Trophoblast cell (in vitro differentiated cells and primary cell): ENCODE measurements at regions not wholly inside any gene's neighbourhood (a gene's known extent, or its start where the extent isn't known, plus 50 kb on each side); places are given as distances from the start of the nearest gene placed in this dataset.

Source experiments
- DNase-seq, 2 donors: peaks; one replicate each; pipeline ENCODE4 v3.0.0-alpha.2; 2016
- H2AFZ ChIP-seq: 2 replicates; pipeline ENCODE4 v1.6.1; 2013; ENCODE audit warnings: low read length, moderate library complexity, mild to moderate bottlenecking; ENCODE audit not compliant: insufficient read depth, poor library complexity
- H2AK5ac ChIP-seq: 2 replicates; pipeline ENCODE4 v1.6.1; 2013; ENCODE audit warnings: mild to moderate bottlenecking, low read length
- H2BK120ac ChIP-seq: 2 replicates; pipeline ENCODE4 v1.6.1; 2013; ENCODE audit warnings: low read length, mild to moderate bottlenecking, moderate library complexity; ENCODE audit not compliant: insufficient read depth, poor library complexity
- H2BK12ac ChIP-seq: 2 replicates; pipeline ENCODE4 v1.6.1; 2013; ENCODE audit warnings: mild to moderate bottlenecking, low read length, moderate library complexity
- H2BK5ac ChIP-seq: 2 replicates; pipeline ENCODE4 v1.6.1; 2013; ENCODE audit warnings: low read length, low read depth, moderate library complexity, mild to moderate bottlenecking; ENCODE audit not compliant: poor library complexity
- H3K14ac ChIP-seq: 2 replicates; pipeline ENCODE4 v1.6.1; 2013; ENCODE audit warnings: mild to moderate bottlenecking, low read length
- H3K18ac ChIP-seq: 2 replicates; pipeline ENCODE4 v1.6.1; 2013; ENCODE audit warnings: mild to moderate bottlenecking, low read length
- H3K23ac ChIP-seq: 2 replicates; pipeline ENCODE4 v1.6.1; 2013; ENCODE audit warnings: low read length
- H3K27ac ChIP-seq: 2 replicates; pipeline ENCODE4 v1.5.1; 2013; ENCODE audit warnings: low read depth, mild to moderate bottlenecking, inconsistent platforms, low read length, moderate library complexity
- H3K27me3 ChIP-seq: 2 replicates; pipeline ENCODE4 v1.6.1; 2013; ENCODE audit warnings: inconsistent platforms, mild to moderate bottlenecking, low read length, moderate library complexity; ENCODE audit not compliant: insufficient read depth
- H3K36me3 ChIP-seq, 2 experiments: 1 replicate in 1 of 2; 2 replicates in 1 of 2; pipeline ENCODE4 v1.6.1; 2013; ENCODE audit warnings: low read length in 2 of 2, mild to moderate bottlenecking in 2 of 2, moderate library complexity in 1 of 2; ENCODE audit not compliant: insufficient read depth in 2 of 2, control insufficient read depth in 1 of 2
- H3K4ac ChIP-seq: 2 replicates; pipeline ENCODE4 v1.6.1; 2013; ENCODE audit warnings: low read depth, mild to moderate bottlenecking, low read length, moderate library complexity
- H3K4me1 ChIP-seq, 2 experiments: 1 replicate in 1 of 2; 2 replicates in 1 of 2; pipeline ENCODE4 v1.6.1; 2013; ENCODE audit warnings: low read length in 2 of 2, mild to moderate bottlenecking in 2 of 2, moderate library complexity in 1 of 2; ENCODE audit not compliant: insufficient read depth in 2 of 2, control insufficient read depth in 1 of 2
- H3K4me2 ChIP-seq: 2 replicates; pipeline ENCODE4 v1.6.1; 2013; ENCODE audit warnings: inconsistent platforms, mild to moderate bottlenecking, low read length, moderate library complexity
- H3K4me3 ChIP-seq: 2 replicates; pipeline ENCODE4 v1.5.1; 2013; ENCODE audit warnings: mild to moderate bottlenecking, low read depth, low read length, inconsistent platforms
- H3K79me1 ChIP-seq: one replicate; pipeline ENCODE4 v1.6.1; 2013; ENCODE audit warnings: low read length
- H3K79me2 ChIP-seq: 2 replicates; pipeline ENCODE4 v1.6.1; 2013; ENCODE audit warnings: low read length, mild to moderate bottlenecking; ENCODE audit not compliant: control insufficient read depth, insufficient read depth, poor library complexity
- H3K9ac ChIP-seq: 2 replicates; pipeline ENCODE4 v1.6.1; 2013; ENCODE audit warnings: mild to moderate bottlenecking, low read length
- H3K9me3 ChIP-seq: 2 replicates; pipeline ENCODE4 v1.6.1; 2013; ENCODE audit warnings: low read depth, mild to moderate bottlenecking, control low read depth, inconsistent platforms, low read length; ENCODE audit not compliant: insufficient read depth
- H4K12ac ChIP-seq: 2 replicates; pipeline ENCODE4 v1.6.1; 2013; ENCODE audit warnings: low read depth, mild to moderate bottlenecking, low read length, moderate library complexity
- H4K8ac ChIP-seq: 2 replicates; pipeline ENCODE4 v1.6.1; 2013; ENCODE audit warnings: low read depth, mild to moderate bottlenecking, low read length, moderate library complexity
- H4K91ac ChIP-seq: one replicate; pipeline ENCODE4 v1.6.1; 2013; ENCODE audit warnings: low read depth, mild to moderate bottlenecking, low read length, moderate library complexity
- WGBS: extraction: QIAGEN DNeasy Blood & Tissue Kit; methylation state at CpG from one replicate; pipeline ENCODE4 v1.1.7; 2013; ENCODE audit warnings: missing lambda C conversion rate; ENCODE audit not compliant: insufficient read length, insufficient coverage; ENCODE audit errors: extremely low coverage; 5-methylcytosine and 5-hydroxymethylcytosine counted together

GRCh38 chr13:82993417-82993816 lies 888.9 kb downstream of the SLITRK1 start:
- DNase-seq = no peak
- Histone ChIP-seq H3K4me3 (no peak overlapping the region), H3K14ac (no peak overlapping the region), H2AFZ (no peak overlapping the region), H3K36me3 (no peaks in the 10 kb centered on the region), H3K23ac (no peak overlapping the region), H3K27ac (no peak overlapping the region), H4K91ac (no peak overlapping the region), H2BK12ac (no peak overlapping the region), H3K4me2 (no peak overlapping the region), H3K18ac (no peak overlapping the region), H3K79me1 (no peaks in the 10 kb centered on the region), H3K9ac (no peak overlapping the region), H3K27me3 (no peaks in the 10 kb centered on the region), H3K4ac (no peak overlapping the region), H2BK120ac (no peak overlapping the region), H4K12ac (no peak overlapping the region), H4K8ac (no peak overlapping the region), H2BK5ac (no peak overlapping the region), H3K4me1 (no peaks in the 10 kb centered on the region), H3K9me3 (no peaks in the 10 kb centered on the region), H2AK5ac (no peak overlapping the region), H3K79me2 (no peaks in the 10 kb centered on the region)
- no CpG with 5 or more reads among the region's 2 CpGs for WGBS

- H3K27ac ChIP-seq = no peak overlapping the region
- H3K9me3 ChIP-seq = peaks cover 1% of the 10 kb centered on the region
- H2BK12ac ChIP-seq = no peak overlapping the region
- no peak overlapping the region for H3K23ac ChIP-seq
- H2AK5ac ChIP-seq = no peak overlapping the region
- no peak overlapping the region for H3K18ac ChIP-seq
- H3K4me2 ChIP-seq = no peak overlapping the region
- H2AFZ ChIP-seq = no peak overlapping the region
- no peaks in the 10 kb centered on the region for H3K79me1 ChIP-seq
- no peaks in the 10 kb centered on the region for H3K4me1 ChIP-seq
- no peak overlapping the region for H4K91ac ChIP-seq
- no peaks in the 10 kb centered on the region for H3K79me2 ChIP-seq
- H3K4me3 ChIP-seq = no peak overlapping the region
- no peak overlapping the region for H3K4ac ChIP-seq
- no peak overlapping the region for H2BK5ac ChIP-seq
- no peak overlapping the region for H4K8ac ChIP-seq
- H3K36me3 ChIP-seq = no peaks in the 10 kb centered on the region
- H4K12ac ChIP-seq = no peak overlapping the region
- no peak overlapping the region for H2BK120ac ChIP-seq
- H3K14ac ChIP-seq = no peak overlapping the region
- H3K27me3 ChIP-seq = no peaks in the 10 kb centered on the region
- H3K9ac ChIP-seq = no peak overlapping the region
- no peak for DNase-seq
These were observed 905.8 kb downstream of the SLITRK1 start for GRCh38 chr13:82976499-82976898.

- no peak overlapping the region for H2AFZ ChIP-seq
These were observed 918.8 kb downstream of the SLITRK1 start for GRCh38 chr13:82963226-82964099.

GRCh38 chr13:82962397-82962796 lies 919.9 kb downstream of the SLITRK1 start:
- WGBS = no CpG with 5 or more reads among the region's 3 CpGs

More at GRCh38 chr13:82963226-82964099, 918.8 kb downstream of the SLITRK1 start:
- Histone ChIP-seq H4K8ac (no peak overlapping the region), H2AK5ac (no peak overlapping the region), H3K4ac (no peak overlapping the region), H3K36me3 (no peaks in the 10 kb centered on the region), H3K4me2 (no peak overlapping the region), H3K14ac (no peak overlapping the region), H4K12ac (no peak overlapping the region), H2BK12ac (no peak overlapping the region), H3K23ac (no peak overlapping the region), H3K4me1 (no peaks in the 10 kb centered on the region), H3K79me1 (no peaks in the 10 kb centered on the region), H3K27ac (no peak overlapping the region), H3K79me2 (no peaks in the 10 kb centered on the region), H2BK120ac (no peak overlapping the region), H3K4me3 (no peak overlapping the region), H4K91ac (no peak overlapping the region), H2BK5ac (no peak overlapping the region), H3K27me3 (no peaks in the 10 kb centered on the region), H3K18ac (no peak overlapping the region), H3K9ac (no peak overlapping the region), H3K9me3 (no peaks in the 10 kb centered on the region)
- 100% methylated on average over 1 of the region's 7 CpGs for WGBS
- DNase-seq = peak in 1 of 2 donors; percentile 71

More at GRCh38 chr13:82962397-82962796, 919.9 kb downstream of the SLITRK1 start:
- Histone ChIP-seq H4K12ac (no peak overlapping the region), H3K79me1 (no peaks in the 10 kb centered on the region), H3K4me1 (no peaks in the 10 kb centered on the region), H3K27me3 (no peaks in the 10 kb centered on the region), H3K36me3 (no peaks in the 10 kb centered on the region), H3K4me3 (no peak overlapping the region), H2AFZ (no peak overlapping the region), H3K4ac (no peak overlapping the region), H2BK5ac (no peak overlapping the region), H4K91ac (no peak overlapping the region), H3K14ac (no peak overlapping the region), H2AK5ac (no peak overlapping the region), H2BK12ac (no peak overlapping the region), H3K79me2 (no peaks in the 10 kb centered on the region), H3K23ac (no peak overlapping the region), H3K9me3 (no peaks in the 10 kb centered on the region), H3K9ac (no peak overlapping the region), H2BK120ac (no peak overlapping the region), H4K8ac (no peak overlapping the region), H3K4me2 (no peak overlapping the region), H3K18ac (no peak overlapping the region), H3K27ac (no peak overlapping the region)
- DNase-seq = no peak
